Body of pancreas (tissue), 4 donors: ENCODE measurements at regions not wholly inside any gene's neighbourhood (a gene's known extent, or its start where the extent isn't known, plus 50 kb on each side); places are given as distances from the start of the nearest gene placed in this dataset.

Experiments used
- POLR2A ChIP-seq, 3 donors: fragments of 450-650 bp; IDR thresholded peaks; one replicate each; pipeline ENCODE4 v1.6.1; 2016; ENCODE audit warnings: antibody characterized with exemption in 3 of 3, mild to moderate bottlenecking in 2 of 3
- TF ChIP-seq, protein P1 (sequence below), 7 experiments: fragments of 450-650 bp in 4 of 7; fragments of 200-600 bp in 3 of 7; sonication (generic) in 3 of 7; IDR thresholded peaks; one replicate each; pipeline ENCODE4 v1.5.1; 2016 to 2019; ENCODE audit warnings: antibody characterized with exemption in 7 of 7

- TF ChIP-seq, protein P1, sequence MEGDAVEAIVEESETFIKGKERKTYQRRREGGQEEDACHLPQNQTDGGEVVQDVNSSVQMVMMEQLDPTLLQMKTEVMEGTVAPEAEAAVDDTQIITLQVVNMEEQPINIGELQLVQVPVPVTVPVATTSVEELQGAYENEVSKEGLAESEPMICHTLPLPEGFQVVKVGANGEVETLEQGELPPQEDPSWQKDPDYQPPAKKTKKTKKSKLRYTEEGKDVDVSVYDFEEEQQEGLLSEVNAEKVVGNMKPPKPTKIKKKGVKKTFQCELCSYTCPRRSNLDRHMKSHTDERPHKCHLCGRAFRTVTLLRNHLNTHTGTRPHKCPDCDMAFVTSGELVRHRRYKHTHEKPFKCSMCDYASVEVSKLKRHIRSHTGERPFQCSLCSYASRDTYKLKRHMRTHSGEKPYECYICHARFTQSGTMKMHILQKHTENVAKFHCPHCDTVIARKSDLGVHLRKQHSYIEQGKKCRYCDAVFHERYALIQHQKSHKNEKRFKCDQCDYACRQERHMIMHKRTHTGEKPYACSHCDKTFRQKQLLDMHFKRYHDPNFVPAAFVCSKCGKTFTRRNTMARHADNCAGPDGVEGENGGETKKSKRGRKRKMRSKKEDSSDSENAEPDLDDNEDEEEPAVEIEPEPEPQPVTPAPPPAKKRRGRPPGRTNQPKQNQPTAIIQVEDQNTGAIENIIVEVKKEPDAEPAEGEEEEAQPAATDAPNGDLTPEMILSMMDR (IDR thresholded peaks at IDR 0.05): peak in 6 of 7 experiments; percentile 14 to 82 (median 65)
- no peak for TF ChIP-seq POLR2A (IDR thresholded peaks at IDR 0.05)
Observed at GRCh38 chr1:164914208-164914607, 355.2 kb downstream of the PBX1 start.
